Neural cell (in vitro differentiated cells): ENCODE measurements at regions not wholly inside any gene's neighbourhood (a gene's known extent, or its start where the extent isn't known, plus 50 kb on each side); places are given as distances from the start of the nearest gene placed in this dataset.

Experiments used
- CTCF ChIP-seq: fragments of 450-650 bp; IDR thresholded peaks from 2 replicates; pipeline ENCODE4 v1.5.1; 2014; ENCODE audit warnings: antibody characterized with exemption, mild to moderate bottlenecking, moderate library complexity; ENCODE audit not compliant: poor library complexity, severe bottlenecking
- EP300 ChIP-seq: fragments of 450-650 bp; conservative IDR thresholded peaks from 2 replicates; pipeline ENCODE4 v1.6.1; 2014; ENCODE audit warnings: antibody characterized with exemption, mild to moderate bottlenecking, moderate library complexity; ENCODE audit not compliant: poor library complexity, severe bottlenecking
- EZH2 ChIP-seq: fragments of 200-600, 300-800 bp; shearing (Covaris generic), sonication (generic); IDR thresholded peaks from 2 replicates; pipeline ENCODE4 v1.6.1; 2014; ENCODE audit warnings: antibody characterized with exemption, low read length, borderline replicate concordance, mild to moderate bottlenecking; ENCODE audit not compliant: insufficient read depth, poor library complexity, severe bottlenecking
- MXI1 ChIP-seq: fragments of 450-650 bp; conservative IDR thresholded peaks from 2 replicates; pipeline ENCODE4 v1.6.1; 2014; ENCODE audit warnings: antibody characterized with exemption, mild to moderate bottlenecking; ENCODE audit not compliant: poor library complexity, severe bottlenecking
- POLR2AphosphoS5 ChIP-seq: IDR thresholded peaks from 2 replicates; pipeline ENCODE4 v1.6.1; 2012
- RAD21 ChIP-seq: fragments of 450-650 bp; conservative IDR thresholded peaks from 2 replicates; pipeline ENCODE4 v1.6.1; 2014; ENCODE audit warnings: antibody characterized with exemption, mild to moderate bottlenecking, moderate library complexity
- REST ChIP-seq: IDR thresholded peaks from 2 replicates; pipeline ENCODE4 v1.6.1; 2012; ENCODE audit warnings: borderline replicate concordance
- SMC3 ChIP-seq: fragments of 450-650 bp; conservative IDR thresholded peaks from 2 replicates; pipeline ENCODE4 v1.6.1; 2014; ENCODE audit warnings: antibody characterized with exemption, mild to moderate bottlenecking, moderate library complexity; ENCODE audit not compliant: poor library complexity
- TAF1 ChIP-seq: IDR thresholded peaks from 2 replicates; pipeline ENCODE4 v1.6.1; 2012; ENCODE audit warnings: low read depth

- TF ChIP-seq POLR2AphosphoS5 (no peak), CTCF (no peak), EZH2 (no peak), EP300 (no peak), TAF1 (no peak), REST (no peak), RAD21 (no peak), SMC3 (no peak), MXI1 (no peak)
Measured at GRCh38 chr2:175356901-175357300, 175.4 kb upstream of the ATP5MC3 start.
